Tibial nerve (tissue), 4 donors: ENCODE measurements at regions not wholly inside any gene's neighbourhood (a gene's known extent, or its start where the extent isn't known, plus 50 kb on each side); places are given as distances from the start of the nearest gene placed in this dataset.

Experiments used
- DNase-seq, 2 donors: peaks; one replicate each; pipeline ENCODE4 v3.0.0-alpha.2; 2019; ENCODE audit warnings: low spot score in 2 of 2
- H3K27ac ChIP-seq, 4 donors: fragments of 200-600 bp; sonication (generic) in 3 of 4; one replicate each; pipeline ENCODE4 v1.5.1; 2017 to 2019; ENCODE audit warnings: mild to moderate bottlenecking in 1 of 4
- H3K27me3 ChIP-seq, 2 donors: fragments of 200-600 bp; sonication (generic) in 1 of 2; one replicate each; pipeline versions ENCODE4 v1.5.1 to v1.6.0; 2017 to 2019
- H3K36me3 ChIP-seq, 3 donors: fragments of 200-600 bp; sonication (generic); one replicate each; pipeline ENCODE4 v1.5.1; 2018 to 2019
- H3K4me1 ChIP-seq, 4 donors: fragments of 200-600 bp; sonication (generic) in 3 of 4; one replicate each; pipeline ENCODE4 v1.5.1; 2017 to 2019
- H3K4me3 ChIP-seq, 4 donors: fragments of 200-600 bp; sonication (generic) in 3 of 4; one replicate each; pipeline ENCODE4 v1.5.1; 2017 to 2019; ENCODE audit warnings: mild to moderate bottlenecking in 1 of 4, moderate library complexity in 1 of 4
- H3K9me3 ChIP-seq, 4 donors: fragments of 200-600 bp; sonication (generic) in 3 of 4; one replicate each; pipeline ENCODE4 v1.5.1; 2017 to 2019
- CTCF ChIP-seq, 5 experiments: fragments of 200-600 bp in 3 of 5; fragments of 450-650 bp in 2 of 5; sonication (generic) in 3 of 5; IDR thresholded peaks; one replicate each; pipeline ENCODE4 v1.5.1; 2016 to 2019; ENCODE audit warnings: antibody characterized with exemption in 5 of 5, mild to moderate bottlenecking in 3 of 5, moderate library complexity in 2 of 5
- EP300 ChIP-seq, 2 donors: sonication (generic); formaldehyde crosslinking; IDR thresholded peaks; one replicate each; pipeline ENCODE4 v1.6.1; 2017; ENCODE audit warnings: antibody characterized with exemption in 2 of 2, mild to moderate bottlenecking in 1 of 2
- POLR2A ChIP-seq, 2 donors: fragments of 450-650 bp; IDR thresholded peaks; one replicate each; pipeline ENCODE4 v1.6.1; 2017; ENCODE audit warnings: antibody characterized with exemption in 2 of 2, mild to moderate bottlenecking in 2 of 2, moderate library complexity in 2 of 2
- WGBS, 2 donors: methylation state at CpG; one replicate each; pipeline ENCODE4 v1.1.5; 2018; 5-methylcytosine and 5-hydroxymethylcytosine counted together

- no peak for DNase-seq
- H3K27me3 ChIP-seq: no peaks in the 10 kb centered on the region
- H3K36me3 ChIP-seq: no peaks in the 10 kb centered on the region
- H3K4me3 ChIP-seq: no peak overlapping the region
- peaks cover 0 to 15% (median 7%) of the 10 kb centered on the region in 4 donors for H3K4me1 ChIP-seq
- peaks cover 0 to 2% (median 0%) of the 10 kb centered on the region in 4 donors for H3K9me3 ChIP-seq
- H3K27ac ChIP-seq: no peak overlapping the region
- TF ChIP-seq EP300 (IDR thresholded peaks at IDR 0.05) (no peak), CTCF (IDR thresholded peaks at IDR 0.05) (no peak), POLR2A (IDR thresholded peaks at IDR 0.05) (no peak)
- 72 to 80% methylated on average over 2 of the region's 2 CpGs for WGBS, 2 donors
Observed at GRCh38 chr3:30266524-30266923, 339.9 kb upstream of the TGFBR2 start.

- 71% methylated on average over 4 of the region's 4 CpGs for WGBS, 2 donors
- no peak overlapping the region for H3K27ac ChIP-seq
Observed at GRCh38 chr3:30268288-30268687, 338.1 kb upstream of the TGFBR2 start.

DNA sequence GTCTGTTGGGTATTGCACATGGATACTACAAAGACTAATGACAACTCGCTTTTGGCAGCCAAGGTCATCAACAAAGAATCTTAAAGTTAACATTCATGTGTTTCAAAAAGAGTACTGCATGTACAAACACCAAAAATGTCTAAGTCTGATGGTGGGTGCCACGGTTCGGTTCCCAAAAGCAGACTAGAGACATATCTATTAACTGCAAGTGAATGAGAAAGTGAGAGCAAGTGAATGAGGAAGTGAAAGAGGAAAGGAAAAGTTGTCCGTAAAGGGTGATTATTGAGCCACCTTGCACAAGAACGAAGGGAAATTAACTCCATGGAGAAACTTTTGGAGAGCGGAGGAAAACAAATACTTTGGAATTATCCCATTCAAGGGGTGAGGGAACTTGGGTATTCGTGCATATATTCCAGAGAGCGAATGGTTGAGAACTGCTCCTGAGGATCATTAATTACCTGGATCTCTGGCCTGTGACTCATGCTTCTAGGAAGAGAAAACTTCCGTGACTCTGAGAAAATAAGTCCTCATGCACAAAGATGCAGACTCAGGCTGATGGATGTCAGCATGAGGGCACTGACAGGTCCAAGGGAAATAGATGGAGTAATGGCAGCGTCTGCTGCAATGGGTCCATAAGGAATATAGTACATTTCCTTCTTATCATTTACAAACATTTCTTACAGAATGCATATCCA is 336.5 kb upstream of the TGFBR2 start:
- H3K27ac ChIP-seq: no peak overlapping the region
- no peak for TF ChIP-seq POLR2A (IDR thresholded peaks at IDR 0.05)
- no peak for TF ChIP-seq EP300 (IDR thresholded peaks at IDR 0.05)
- no peak for TF ChIP-seq CTCF (IDR thresholded peaks at IDR 0.05)
- no peaks in the 10 kb centered on the region for H3K27me3 ChIP-seq
- H3K4me1 ChIP-seq: no peaks in the 10 kb centered on the region
- DNase-seq: no peak
- WGBS, 2 donors: 78 to 86% methylated on average over 10 of the region's 10 CpGs
- no peaks in the 10 kb centered on the region for H3K36me3 ChIP-seq
- no peak overlapping the region for H3K4me3 ChIP-seq
- peaks cover 0 to 2% (median 0%) of the 10 kb centered on the region in 4 donors for H3K9me3 ChIP-seq

More at GRCh38 chr3:30268288-30268687, 338.1 kb upstream of the TGFBR2 start:
- H3K4me1 ChIP-seq: peaks cover 0 to 5% (median 3%) of the 10 kb centered on the region in 4 donors
- H3K4me3 ChIP-seq: no peak overlapping the region
- no peaks in the 10 kb centered on the region for H3K36me3 ChIP-seq
- peaks cover 0 to 2% (median 0%) of the 10 kb centered on the region in 4 donors for H3K9me3 ChIP-seq
- TF ChIP-seq POLR2A (IDR thresholded peaks at IDR 0.05) (no peak), EP300 (IDR thresholded peaks at IDR 0.05) (no peak), CTCF (IDR thresholded peaks at IDR 0.05) (no peak)
- DNase-seq: no peak
- no peaks in the 10 kb centered on the region for H3K27me3 ChIP-seq

DNA sequence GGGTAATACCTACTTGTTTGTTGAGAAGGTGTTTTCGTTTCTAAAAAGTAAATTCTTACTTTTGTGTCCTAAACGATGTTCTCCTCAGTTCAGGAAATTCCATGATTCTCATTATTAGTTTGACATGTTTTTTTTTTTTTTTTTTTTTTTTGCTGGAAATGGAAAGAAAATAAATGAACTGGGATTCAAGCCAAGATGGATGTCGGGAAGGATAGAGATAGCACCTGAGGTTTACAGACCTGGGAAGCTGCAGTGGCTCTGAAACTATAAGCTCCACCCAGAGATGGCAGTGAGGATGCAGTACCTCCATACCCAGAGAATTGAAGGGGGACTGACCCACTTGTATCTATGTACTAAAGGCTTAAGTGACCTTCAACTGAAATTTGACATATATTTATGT is 334.6 kb upstream of the TGFBR2 start:
- no peaks in the 10 kb centered on the region for H3K27me3 ChIP-seq
- no peaks in the 10 kb centered on the region for H3K9me3 ChIP-seq
- TF ChIP-seq EP300 (IDR thresholded peaks at IDR 0.05) (no peak), POLR2A (IDR thresholded peaks at IDR 0.05) (no peak)
- no peak overlapping the region for H3K4me3 ChIP-seq
- DNase-seq: no peak
- no peak overlapping the region for H3K27ac ChIP-seq
- no peaks in the 10 kb centered on the region for H3K4me1 ChIP-seq
- no peaks in the 10 kb centered on the region for H3K36me3 ChIP-seq
- WGBS, 2 donors: 60 to 63% methylated on average over 3 of the region's 3 CpGs

DNA sequence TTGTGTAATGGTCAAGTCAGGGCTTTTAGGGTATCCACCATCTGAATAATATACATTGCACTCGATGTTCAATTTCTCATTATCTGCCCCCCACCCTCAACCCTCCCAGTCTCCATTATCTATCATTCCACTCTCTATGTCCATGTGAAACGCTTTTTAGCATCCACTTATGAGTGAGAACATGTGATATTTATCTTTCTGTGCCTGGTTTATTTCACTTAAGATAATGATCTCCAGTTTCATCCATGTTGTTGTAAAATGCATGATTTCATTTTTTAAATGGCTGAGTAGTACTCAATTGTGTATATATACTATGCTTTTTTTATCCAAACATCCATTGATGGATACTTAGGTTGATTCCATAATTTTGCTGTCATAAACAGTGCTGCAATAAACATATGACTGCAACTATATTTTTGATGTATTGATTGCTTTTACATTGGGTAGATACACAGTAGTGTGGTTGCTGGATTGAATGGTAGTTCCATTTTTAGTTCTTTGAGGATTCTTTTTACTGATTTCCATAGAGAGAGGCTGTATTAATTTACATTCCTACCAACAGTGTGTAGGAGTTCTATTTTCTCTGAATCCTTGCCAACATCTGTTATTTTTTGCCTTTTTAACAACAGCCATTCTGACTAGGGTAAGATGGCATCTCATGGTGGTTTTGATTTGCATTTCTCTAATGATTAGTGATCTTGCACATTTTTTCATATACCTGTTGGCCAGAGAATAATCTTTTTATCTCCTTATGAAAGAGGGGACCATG is 332.9 kb upstream of the TGFBR2 start:
- no peak overlapping the region for H3K27ac ChIP-seq
- H3K27me3 ChIP-seq: no peaks in the 10 kb centered on the region
- H3K4me1 ChIP-seq: no peaks in the 10 kb centered on the region
- no peak overlapping the region for H3K4me3 ChIP-seq
- WGBS, 2 donors: 66 to 92% methylated on average over 2 of the region's 2 CpGs
- no peak for DNase-seq
- H3K9me3 ChIP-seq: peaks cover 0 to 4% (median 0%) of the 10 kb centered on the region in 4 donors
- no peaks in the 10 kb centered on the region for H3K36me3 ChIP-seq
- no peak for TF ChIP-seq POLR2A (IDR thresholded peaks at IDR 0.05)
- no peak for TF ChIP-seq EP300 (IDR thresholded peaks at IDR 0.05)
- TF ChIP-seq CTCF (IDR thresholded peaks at IDR 0.05): no peak
